K562 (cell line): ENCODE measurements at regions not wholly inside any gene's neighbourhood (a gene's known extent, or its start where the extent isn't known, plus 50 kb on each side); places are given as distances from the start of the nearest gene placed in this dataset.

Experiments used
- ATAC-seq: fragments of 200-7000 bp; cut with Tn5 transposase; 3 replicates; pipeline ENCODE4 v1.9.1; 2020; ENCODE audit warnings: moderate library complexity
- BruUV-seq: library from RNA; stranded (reverse); fragments of 400-500 nt; replicated peaks from 2 replicates; lab custom pipeline; 2021; lab: Mats Ljungman, UMichigan
- CTCF ChIA-PET: fragments of 300-600 bp; formaldehyde crosslinking; extraction: SDS; loops from one replicate; lab custom pipeline; 2021; ENCODE audit warnings: low intra/inter-chr PET ratio; lab: Yijun Ruan, JAX
- POLR2A ChIA-PET: fragments of 300-600, 350-650 bp; sonication (Branson Sonifier 250); formaldehyde crosslinking; extraction: SDS; loops from one replicate; lab custom pipeline; 2021; ENCODE audit warnings: antibody characterized with exemption, inconsistent platforms; lab: Yijun Ruan, JAX
- DNase-seq, 4 experiments: peaks; one replicate each; pipeline versions ENCODE4 v3.0.0 to v3.0.0-alpha.2; 2011 to 2018; ENCODE audit warnings: low spot score in 3 of 4, mixed read lengths in 3 of 4; ENCODE audit errors: extremely low read depth in 1 of 4
- FAIRE-seq: peaks from 2 replicates; lab custom pipeline; 2011; peaks lifted over from hg19 to GRCh38; lab: Jason Lieb, UNC
- H2AFZ ChIP-seq: 2 replicates; pipeline ENCODE4 v1.6.0; 2011; ENCODE audit warnings: low read depth, low read length, control low read depth, inconsistent platforms
- H3K27ac ChIP-seq: fragments of 200-600 bp; 3 replicates; pipeline ENCODE4 v1.8.0; 2011; ENCODE audit warnings: low read depth, mild to moderate bottlenecking, control low read depth, inconsistent platforms, low read length, moderate library complexity, mixed read lengths; ENCODE audit errors: extremely low read depth
- H3K27me3 ChIP-seq, 2 experiments: fragments of 300-600 bp in 1 of 2; 2 replicates in 1 of 2; 3 replicates in 1 of 2; pipeline versions ENCODE4 v1.6.0 to v1.8.0; 2011; ENCODE audit warnings: inconsistent platforms in 2 of 2, low read length in 2 of 2, mild to moderate bottlenecking in 1 of 2, mixed read lengths in 1 of 2, moderate library complexity in 1 of 2; ENCODE audit not compliant: control insufficient read depth in 2 of 2, insufficient read depth in 2 of 2
- H3K36me3 ChIP-seq: fragments of 300-600 bp; 3 replicates; pipeline ENCODE4 v1.8.0; 2011; ENCODE audit warnings: mild to moderate bottlenecking, low read length, inconsistent platforms; ENCODE audit not compliant: control insufficient read depth, insufficient read depth
- H3K4me1 ChIP-seq, 2 experiments: fragments of 200-600 bp in 1 of 2; replicated peaks in 1 of 2; 2 replicates in 1 of 2; 3 replicates in 1 of 2; pipeline versions ENCODE4 v1.5.1 to v1.8.0; 2011; ENCODE audit warnings: inconsistent platforms in 2 of 2, low read length in 2 of 2, mild to moderate bottlenecking in 1 of 2, mixed read lengths in 1 of 2, moderate library complexity in 1 of 2; ENCODE audit not compliant: control insufficient read depth in 2 of 2, insufficient read depth in 2 of 2
- H3K4me2 ChIP-seq: 2 replicates; pipeline ENCODE4 v1.6.1; 2011; ENCODE audit warnings: low read length, control low read depth, inconsistent platforms, mixed read lengths; ENCODE audit not compliant: insufficient read depth
- H3K4me3 ChIP-seq: fragments of 200-600 bp; sonication (generic), shearing (Covaris generic); 2 replicates; pipeline ENCODE4 v1.5.1; 2016; ENCODE audit warnings: control low read depth, inconsistent platforms
- H3K79me2 ChIP-seq: fragments of 200-600 bp; 3 replicates; pipeline ENCODE4 v1.8.0; 2011; ENCODE audit warnings: low read length, inconsistent platforms; ENCODE audit not compliant: control insufficient read depth, insufficient read depth
- H3K9ac ChIP-seq, 2 experiments: 2 replicates each; pipeline versions ENCODE4 v1.6.0 to v1.6.1; 2011; ENCODE audit warnings: low read depth in 2 of 2, low read length in 2 of 2, control low read depth in 1 of 2, inconsistent platforms in 1 of 2, mild to moderate bottlenecking in 1 of 2, mixed read lengths in 1 of 2; ENCODE audit not compliant: insufficient read depth in 1 of 2
- H3K9me1 ChIP-seq: one replicate; pipeline ENCODE4 v1.6.0; 2011; ENCODE audit warnings: inconsistent platforms, mild to moderate bottlenecking, low read length, moderate library complexity; ENCODE audit not compliant: control insufficient read depth, insufficient read depth
- H3K9me3 ChIP-seq: replicated peaks from 2 replicates; pipeline ENCODE4 v1.5.1; 2011; ENCODE audit warnings: low read depth, low read length, inconsistent platforms; ENCODE audit not compliant: control insufficient read depth, insufficient read depth
- H4K20me1 ChIP-seq: replicated peaks from 2 replicates; pipeline ENCODE4 v1.6.1; 2011; ENCODE audit warnings: low read length, inconsistent platforms, mixed read lengths; ENCODE audit not compliant: control insufficient read depth, insufficient read depth
- HEY1 ChIP-seq: fragments of 250-450 bp; sonication (Bioruptor Pico); IDR thresholded peaks from 2 replicates; pipeline ENCODE4 v1.5.0; 2020; ENCODE audit warnings: mild to moderate bottlenecking, moderate library complexity, borderline replicate concordance
- ZNF511 ChIP-seq: sonication (generic); formaldehyde crosslinking; IDR thresholded peaks from 2 replicates; pipeline ENCODE4 v1.8.0; 2022; ENCODE audit warnings: mild to moderate bottlenecking, missing genetic modification reagents
- ZNF586 ChIP-seq: fragments of 450-650 bp; formaldehyde crosslinking; conservative IDR thresholded peaks from 2 replicates; pipeline ENCODE4 v1.4.0; 2020; ENCODE audit warnings: mild to moderate bottlenecking, moderate library complexity
- WGBS: fragments of 100-300 bp; shearing (Covaris generic); methylation state at CpG from one replicate; pipeline ENCODE4 v1.1.6; 2016; ENCODE audit warnings: low coverage, mixed read lengths; ENCODE audit not compliant: insufficient coverage; ENCODE audit errors: missing lambda C conversion rate; 5-methylcytosine and 5-hydroxymethylcytosine counted together
- in situ Hi-C: fragments of 300-500 bp; cut with MboI; formaldehyde crosslinking; loops from 4 replicates; pipeline ENCODE4 v1.15.0; 2018; ENCODE audit warnings: inconsistent platforms, mixed read lengths
- intact Hi-C: fragments of 100-400 bp; cut with micrococcal nuclease; formaldehyde crosslinking; loops from 2 replicates; pipeline ENCODE4 v1.14.2; 2022
- TF ChIP-seq, protein P1 (sequence below): sonication (generic); formaldehyde crosslinking; IDR thresholded peaks from 2 replicates; pipeline ENCODE4 v1.8.1; 2022; ENCODE audit warnings: missing genetic modification reagents

- no peaks in the 10 kb centered on the region for H4K20me1 ChIP-seq
- WGBS = 1% methylated on average over 18 of the region's 19 CpGs
- no peak overlapping the region for H3K27ac ChIP-seq
- no peaks in the 10 kb centered on the region for H3K9me1 ChIP-seq
- ATAC-seq (no peak), FAIRE-seq (no peak), DNase-seq (no peak)
- H3K4me3 ChIP-seq = no peak overlapping the region
- ChIA-PET CTCF (no interaction called here), POLR2A (no interaction called here)
- H3K4me2 ChIP-seq = no peak overlapping the region
- H3K4me1 ChIP-seq = peaks cover 0 to 3% of the 10 kb centered on the region in 2 experiments; a peak in 1 of 5 replicates
- intact Hi-C loops = no loop called here
- BruUV-seq = no TSS peak
- in situ Hi-C loops = no loop called here
- TF ChIP-seq ZNF586 (no peak), ZNF511 (CRISPR knock-in tag) (no peak), HEY1 (CRISPR knock-in tag) (no peak)
- TF ChIP-seq, protein P1, sequence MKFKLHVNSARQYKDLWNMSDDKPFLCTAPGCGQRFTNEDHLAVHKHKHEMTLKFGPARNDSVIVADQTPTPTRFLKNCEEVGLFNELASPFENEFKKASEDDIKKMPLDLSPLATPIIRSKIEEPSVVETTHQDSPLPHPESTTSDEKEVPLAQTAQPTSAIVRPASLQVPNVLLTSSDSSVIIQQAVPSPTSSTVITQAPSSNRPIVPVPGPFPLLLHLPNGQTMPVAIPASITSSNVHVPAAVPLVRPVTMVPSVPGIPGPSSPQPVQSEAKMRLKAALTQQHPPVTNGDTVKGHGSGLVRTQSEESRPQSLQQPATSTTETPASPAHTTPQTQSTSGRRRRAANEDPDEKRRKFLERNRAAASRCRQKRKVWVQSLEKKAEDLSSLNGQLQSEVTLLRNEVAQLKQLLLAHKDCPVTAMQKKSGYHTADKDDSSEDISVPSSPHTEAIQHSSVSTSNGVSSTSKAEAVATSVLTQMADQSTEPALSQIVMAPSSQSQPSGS (CRISPR knock-in tag) = no peak
- no peaks in the 10 kb centered on the region for H3K36me3 ChIP-seq
- no peak overlapping the region for H3K9ac ChIP-seq
- peaks cover 12 to 70% of the 10 kb centered on the region in 2 experiments for H3K27me3 ChIP-seq
- no peaks in the 10 kb centered on the region for H3K79me2 ChIP-seq
- no peaks in the 10 kb centered on the region for H3K9me3 ChIP-seq
- H2AFZ ChIP-seq = no peak overlapping the region
Observed at GRCh38 chr10:132122939-132123445, 57.2 kb downstream of the JAKMIP3 start.
